Right kidney (tissue), 1 donor: ENCODE measurements at regions not wholly inside any gene's neighbourhood (a gene's known extent, or its start where the extent isn't known, plus 50 kb on each side); places are given as distances from the start of the nearest gene placed in this dataset.

ENCODE experiments used
- DNase-seq: peaks from one replicate; pipeline ENCODE4 v3.0.0-alpha.2; 2016

DNA sequence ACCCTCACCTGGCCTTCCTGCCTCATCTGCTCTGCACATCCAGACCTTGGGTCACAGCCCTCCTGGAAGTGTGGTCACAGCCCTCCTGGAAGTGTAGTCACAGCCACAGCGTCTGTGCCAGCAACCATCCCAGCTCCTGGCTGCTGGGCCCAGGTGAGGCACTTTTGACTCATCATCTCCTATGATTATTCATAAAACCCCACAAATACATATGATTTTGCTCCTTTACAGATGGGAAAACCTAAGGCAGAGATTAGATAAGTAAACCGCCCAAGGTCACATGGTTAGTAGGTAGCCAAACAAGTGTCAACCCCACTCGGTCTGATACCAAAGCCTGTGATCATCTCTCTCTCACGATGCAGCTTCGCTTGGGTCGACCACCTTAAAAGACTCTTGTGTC is 94.3 kb downstream of the PRLHR start:
- DNase-seq: no peak

- no peak for DNase-seq
Observed at GRCh38 chr10:118500477-118501104, 94.9 kb downstream of the PRLHR start.

DNA sequence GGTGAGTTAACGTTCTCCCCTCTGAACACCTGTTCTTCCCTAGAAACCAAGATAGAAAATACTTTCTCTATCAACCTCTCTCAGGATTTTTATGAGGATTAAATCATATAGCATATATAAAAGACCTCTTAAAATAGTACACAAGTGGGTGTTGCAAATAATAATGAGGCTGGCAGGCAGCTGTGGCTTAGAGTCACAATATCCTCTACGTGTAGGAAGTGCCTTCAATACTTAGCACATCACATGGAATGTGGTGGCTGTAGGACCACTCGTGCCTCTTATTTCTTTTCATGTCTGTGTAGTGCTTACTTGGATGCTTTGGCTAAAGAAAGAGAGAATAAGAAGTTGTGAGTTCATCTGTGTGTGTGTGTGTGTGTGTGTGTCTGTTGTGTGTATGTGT is 96.3 kb downstream of the PRLHR start:
- no peak for DNase-seq

DNA sequence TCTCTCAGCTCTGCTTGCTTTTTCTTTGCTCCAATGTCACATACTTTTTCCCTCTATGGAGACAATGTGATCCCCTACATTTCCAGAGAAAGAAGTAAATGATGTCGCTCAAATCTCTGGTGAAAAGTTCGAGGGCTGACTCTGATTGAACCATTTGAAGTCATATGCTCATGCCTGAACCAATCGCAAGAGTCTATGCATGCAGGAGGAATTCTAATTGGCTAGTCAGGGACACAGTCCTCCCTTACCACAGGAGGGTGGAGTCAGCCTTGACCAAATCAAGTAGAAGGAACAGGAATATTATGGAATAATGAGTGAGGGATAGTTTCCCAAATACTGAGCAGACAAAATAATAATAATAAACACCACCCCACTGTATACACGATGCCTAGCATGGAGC is 96.8 kb downstream of the PRLHR start:
- DNase-seq: no peak

GRCh38 chr10:118497227-118497626 is 98.2 kb downstream of the PRLHR start:
- DNase-seq: no peak

GRCh38 chr10:118496525-118496924 is 98.9 kb downstream of the PRLHR start:
- no peak for DNase-seq

DNA sequence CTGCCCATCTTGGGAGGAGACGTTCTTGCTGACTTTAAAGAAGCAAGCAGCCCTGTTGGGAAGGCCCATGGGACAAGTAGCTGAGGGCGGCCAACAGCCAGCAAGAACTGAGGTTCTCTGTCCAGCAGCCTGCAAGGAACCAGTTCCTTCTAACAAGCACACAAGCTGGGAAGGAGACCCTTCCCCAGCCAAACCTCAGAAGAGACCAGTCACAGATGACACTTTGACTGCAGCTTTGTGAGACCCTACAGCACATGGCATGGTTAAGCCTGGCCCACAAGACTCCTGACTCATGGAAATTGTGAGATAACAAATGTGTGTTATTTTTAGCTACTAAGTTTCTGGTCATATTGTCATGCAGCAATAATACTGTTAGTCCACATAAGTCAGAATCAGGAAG is 99.9 kb downstream of the PRLHR start:
- no peak for DNase-seq

DNA sequence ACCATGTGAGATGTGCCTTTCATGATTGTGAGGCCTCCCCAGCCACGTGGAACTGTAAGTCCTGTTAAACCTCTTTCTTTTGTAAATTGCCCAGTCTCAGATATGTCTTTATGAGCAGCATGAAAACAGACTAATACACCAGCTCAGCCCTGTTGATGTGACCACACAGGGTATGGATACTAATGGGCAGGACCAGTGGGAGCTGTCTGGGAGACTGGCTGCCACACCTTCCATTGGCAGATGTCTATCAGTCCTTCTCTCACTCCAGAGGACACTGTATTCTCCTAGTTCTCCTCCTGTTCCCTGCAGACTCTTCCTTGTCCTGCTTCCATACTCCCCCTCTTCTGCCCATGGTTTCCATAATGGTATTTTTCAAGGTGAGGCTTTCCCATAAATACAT is 104.4 kb downstream of the PRLHR start:
- no peak for DNase-seq

- DNase-seq: no peak
Observed at GRCh38 chr10:118488710-118489497, 106.5 kb downstream of the PRLHR start.

GRCh38 chr10:118485641-118486040 is 109.8 kb downstream of the PRLHR start:
- no peak for DNase-seq

- DNase-seq: no peak
Observed at GRCh38 chr10:118484152-118484871, 111.1 kb downstream of the PRLHR start.

GRCh38 chr10:118483496-118483895 is 112.0 kb downstream of the PRLHR start:
- DNase-seq: no peak

- DNase-seq: no peak
Observed at GRCh38 chr10:118482393-118483331, 112.8 kb downstream of the PRLHR start.

GRCh38 chr10:118481871-118482270 is 113.6 kb downstream of the PRLHR start:
- no peak for DNase-seq

- no peak for DNase-seq
Observed at GRCh38 chr10:118475214-118475613, 120.2 kb downstream of the PRLHR start.

DNA sequence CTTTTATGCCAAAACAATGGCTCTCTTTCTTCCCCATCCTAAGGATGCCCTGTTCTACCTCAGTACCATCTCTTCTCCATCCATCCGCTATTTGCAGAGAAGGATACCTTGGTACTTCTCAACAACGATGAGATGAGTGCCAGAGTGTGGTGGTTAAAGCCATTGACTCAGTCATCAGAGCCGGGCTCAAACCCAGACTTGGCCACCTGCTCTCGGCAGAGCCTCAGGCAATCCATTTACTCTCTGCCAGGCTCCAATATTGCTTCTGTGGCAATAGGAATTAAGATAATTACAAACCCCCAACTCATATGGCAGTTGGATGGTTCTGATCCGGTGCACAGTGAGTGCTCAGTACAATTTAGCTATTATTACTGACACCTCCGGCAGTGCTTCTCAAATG is 121.3 kb downstream of the PRLHR start:
- DNase-seq: no peak

GRCh38 chr10:118473305-118473960 is 122.0 kb downstream of the PRLHR start:
- DNase-seq: peak; percentile 35

- DNase-seq: no peak
Observed at GRCh38 chr10:118472415-118473304, 122.8 kb downstream of the PRLHR start.

GRCh38 chr10:118471863-118472262 is 123.6 kb downstream of the PRLHR start:
- no peak for DNase-seq

GRCh38 chr10:118470470-118470869 is 125.0 kb downstream of the PRLHR start:
- no peak for DNase-seq

GRCh38 chr10:118467200-118467599 is 125.1 kb upstream of the FAM204A start:
- no peak for DNase-seq
